Posterior cingulate gyrus (tissue), 11 donors: ENCODE measurements at regions not wholly inside any gene's neighbourhood (a gene's known extent, or its start where the extent isn't known, plus 50 kb on each side); places are given as distances from the start of the nearest gene placed in this dataset.

Source experiments
- DNase-seq, 10 donors: peaks; one replicate each; pipeline versions ENCODE4 v3.0.0 to v3.0.0-alpha.2; 2020 to 2021; ENCODE audit warnings: mixed read lengths in 3 of 10
- intact Hi-C: fragments of 100-400 bp; cut with DNase I; formaldehyde crosslinking; loops from one replicate; pipeline ENCODE4 v1.15.1; 2023

DNA sequence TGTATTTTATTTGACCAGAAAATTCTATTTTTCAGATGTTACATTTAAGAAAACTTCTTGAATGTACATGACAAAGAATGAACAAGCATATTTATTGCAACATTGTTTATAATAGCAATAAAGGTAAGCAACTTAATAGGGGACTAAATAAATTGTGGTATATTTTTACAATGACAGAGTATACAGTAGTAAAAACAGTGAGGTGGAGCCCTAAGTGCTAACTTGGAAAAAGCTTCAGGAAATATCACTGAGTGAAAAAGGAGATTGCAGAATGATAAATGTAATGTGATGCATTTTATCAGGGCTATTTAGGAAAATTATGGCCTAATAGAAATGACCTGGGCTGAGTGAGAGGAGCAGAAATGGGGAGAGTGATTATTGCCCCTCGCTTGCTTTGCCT is 56.5 kb upstream of the SEMA6A start:
- intact Hi-C loops = no loop called here
- no peak for DNase-seq

DNA sequence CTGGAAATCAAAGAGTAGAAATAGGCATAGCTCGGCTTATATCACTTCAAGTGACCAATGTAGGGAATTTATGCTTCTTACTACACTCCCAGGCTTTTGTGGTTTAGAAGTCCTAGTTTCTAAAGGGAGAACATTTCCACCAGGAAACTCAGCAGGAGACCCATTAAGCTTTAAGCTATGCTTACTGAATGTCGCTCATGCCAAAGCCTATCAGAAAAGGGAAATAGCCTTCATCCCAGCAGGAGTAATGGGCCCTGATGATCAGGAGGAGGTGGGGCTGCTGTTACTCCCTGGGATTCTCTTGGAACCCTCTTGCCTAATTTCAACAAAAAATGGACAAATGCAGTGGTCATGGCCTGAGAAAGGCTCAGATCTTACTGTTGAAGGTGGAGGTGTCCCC is 54.5 kb upstream of the SEMA6A start:
- intact Hi-C loops = no loop called here
- no peak for DNase-seq

DNA sequence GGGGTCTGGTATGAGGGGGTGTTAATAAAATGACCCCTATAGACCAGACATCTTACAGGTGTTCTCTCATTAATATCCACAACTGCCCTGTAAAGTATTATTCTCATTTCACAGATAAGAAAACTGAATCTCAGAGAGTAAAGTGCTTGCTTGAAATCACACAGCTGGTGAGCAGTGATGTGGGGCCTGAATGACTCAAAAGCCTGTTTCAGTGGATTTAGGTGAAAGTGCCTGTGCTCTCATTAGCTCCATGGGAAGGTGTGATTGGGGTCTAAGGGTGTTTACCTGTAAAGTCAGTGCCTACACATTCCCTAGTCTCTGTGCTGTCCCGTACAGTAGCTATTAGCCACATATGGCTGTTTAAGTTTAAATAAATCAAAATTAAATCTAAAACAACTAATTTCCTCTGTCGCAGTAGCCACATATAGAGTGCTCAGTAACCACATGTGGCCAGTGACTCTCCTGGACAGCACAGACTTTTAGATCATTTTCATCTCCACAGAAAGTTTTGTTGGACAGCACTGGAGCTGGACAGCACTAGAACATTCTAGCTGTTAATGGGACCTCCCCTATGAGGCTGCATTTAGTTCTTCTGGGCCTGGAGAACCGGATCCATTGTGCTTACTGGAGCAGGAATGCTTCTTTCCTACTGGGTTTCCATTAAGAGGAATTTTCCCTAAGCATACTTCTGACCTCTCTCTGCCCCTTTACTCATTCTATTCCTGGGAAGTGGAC is 52.5 kb upstream of the SEMA6A start:
- DNase-seq = no peak
- intact Hi-C loops = no loop called here

DNA sequence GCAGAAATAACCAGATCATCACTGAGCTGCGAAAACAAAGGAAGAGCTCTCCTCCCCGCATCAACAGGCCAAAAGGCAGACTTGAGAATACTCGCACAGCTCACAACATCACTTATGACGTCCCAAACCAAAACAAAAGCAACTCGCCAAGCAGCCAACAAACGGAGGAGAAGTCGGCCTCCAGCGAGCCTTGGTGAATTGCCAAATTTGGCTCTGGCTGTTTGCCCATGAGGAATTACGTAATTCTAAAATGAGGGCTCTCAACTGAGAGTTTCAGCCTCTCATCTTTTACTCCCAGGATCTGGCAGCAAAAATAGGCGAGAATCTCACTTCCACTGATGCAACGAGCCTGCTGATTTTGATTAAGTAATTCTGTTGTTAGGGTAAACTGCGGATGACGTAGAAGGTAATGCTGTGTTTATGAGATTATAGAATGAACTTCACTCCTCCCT is 51.7 kb upstream of the SEMA6A start:
- intact Hi-C loops = no loop called here

More for the DNA sequence above, 51.7 kb upstream of the SEMA6A start:
- DNase-seq = peak; percentile 30 to 88 (median 62)
